Effector memory CD4-positive, alpha-beta T cell (primary cell): ENCODE measurements at regions not wholly inside any gene's neighbourhood (a gene's known extent, or its start where the extent isn't known, plus 50 kb on each side); places are given as distances from the start of the nearest gene placed in this dataset.

Experiments
- DNase-seq, 3 donors: peaks; one replicate each; pipeline ENCODE4 v3.0.0-alpha.2; 2020
- H3K27ac ChIP-seq: 2 replicates; pipeline ENCODE4 v1.7.0; 2013; ENCODE audit warnings: mild to moderate bottlenecking, low read length, moderate library complexity; ENCODE audit not compliant: insufficient read depth, poor library complexity, severe bottlenecking
- H3K27me3 ChIP-seq: replicated peaks from 2 replicates; pipeline ENCODE4 v1.7.0; 2013; ENCODE audit warnings: mild to moderate bottlenecking, low read length; ENCODE audit not compliant: insufficient read depth, control insufficient read depth, poor library complexity, severe bottlenecking
- H3K36me3 ChIP-seq: 2 replicates; pipeline ENCODE4 v1.7.0; 2013; ENCODE audit warnings: mild to moderate bottlenecking, low read length, moderate library complexity; ENCODE audit not compliant: control insufficient read depth, insufficient read depth
- H3K4me1 ChIP-seq: 2 replicates; pipeline ENCODE4 v1.7.0; 2013; ENCODE audit warnings: low read length, mild to moderate bottlenecking; ENCODE audit not compliant: control insufficient read depth, insufficient read depth, poor library complexity, severe bottlenecking
- H3K4me3 ChIP-seq: 2 replicates; pipeline ENCODE4 v1.7.0; 2013; ENCODE audit warnings: low read length, low read depth, mild to moderate bottlenecking; ENCODE audit not compliant: insufficient read depth, poor library complexity, severe bottlenecking
- H3K9me3 ChIP-seq: 2 replicates; pipeline ENCODE4 v1.7.0; 2013; ENCODE audit warnings: mild to moderate bottlenecking, low read length, moderate library complexity; ENCODE audit not compliant: control insufficient read depth

DNA sequence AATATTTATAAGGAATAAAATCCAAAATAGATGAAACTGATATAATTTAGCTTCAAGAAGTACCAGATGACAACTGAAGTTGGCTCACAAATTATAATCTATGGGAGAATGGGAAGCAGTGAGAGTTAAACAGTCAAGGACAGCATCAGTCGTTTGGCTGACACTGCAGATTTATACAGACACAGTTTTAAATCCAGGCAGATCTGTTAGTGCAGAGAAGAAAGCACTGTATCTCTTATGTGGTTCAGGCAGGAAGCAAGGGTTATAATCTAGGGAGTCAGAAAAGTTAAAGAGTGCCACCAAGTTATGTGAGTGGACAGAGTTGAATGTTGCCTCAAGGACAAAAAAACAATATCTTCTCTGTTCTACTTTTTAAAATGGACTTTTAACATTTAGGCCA, 880.2 kb downstream of the TSN start:
- H3K27ac ChIP-seq, result no peak overlapping the region
- no peaks in the 10 kb centered on the region for H3K9me3 ChIP-seq
- no peaks in the 10 kb centered on the region for H3K27me3 ChIP-seq
- H3K36me3 ChIP-seq, result no peaks in the 10 kb centered on the region
- DNase-seq, result no peak
- no peaks in the 10 kb centered on the region for H3K4me1 ChIP-seq
- no peak overlapping the region for H3K4me3 ChIP-seq

GRCh38 chr2:122636097-122636496, 880.6 kb downstream of the TSN start:
- no peak for DNase-seq
- Histone ChIP-seq H3K9me3 (no peaks in the 10 kb centered on the region), H3K36me3 (no peaks in the 10 kb centered on the region), H3K27me3 (no peaks in the 10 kb centered on the region), H3K27ac (no peak overlapping the region), H3K4me3 (no peak overlapping the region), H3K4me1 (no peaks in the 10 kb centered on the region)

GRCh38 chr2:122639176-122639575, 883.7 kb downstream of the TSN start:
- no peaks in the 10 kb centered on the region for H3K9me3 ChIP-seq
- H3K4me3 ChIP-seq, result no peak overlapping the region
- H3K27me3 ChIP-seq, result no peaks in the 10 kb centered on the region
- no peaks in the 10 kb centered on the region for H3K36me3 ChIP-seq
- H3K27ac ChIP-seq, result no peak overlapping the region
- no peak for DNase-seq
- H3K4me1 ChIP-seq, result no peaks in the 10 kb centered on the region

GRCh38 chr2:122639711-122640110, 884.3 kb downstream of the TSN start:
- no peak overlapping the region for H3K4me3 ChIP-seq
- H3K4me1 ChIP-seq, result no peaks in the 10 kb centered on the region
- no peak overlapping the region for H3K27ac ChIP-seq
- H3K27me3 ChIP-seq, result no peaks in the 10 kb centered on the region
- no peaks in the 10 kb centered on the region for H3K9me3 ChIP-seq
- no peak for DNase-seq
- no peaks in the 10 kb centered on the region for H3K36me3 ChIP-seq

GRCh38 chr2:122643725-122644329, 888.4 kb downstream of the TSN start:
- H3K27me3 ChIP-seq, result no peaks in the 10 kb centered on the region
- no peak for DNase-seq
- H3K9me3 ChIP-seq, result no peaks in the 10 kb centered on the region
- no peaks in the 10 kb centered on the region for H3K36me3 ChIP-seq
- H3K4me1 ChIP-seq, result no peaks in the 10 kb centered on the region
- no peak overlapping the region for H3K27ac ChIP-seq
- H3K4me3 ChIP-seq, result no peak overlapping the region

DNA sequence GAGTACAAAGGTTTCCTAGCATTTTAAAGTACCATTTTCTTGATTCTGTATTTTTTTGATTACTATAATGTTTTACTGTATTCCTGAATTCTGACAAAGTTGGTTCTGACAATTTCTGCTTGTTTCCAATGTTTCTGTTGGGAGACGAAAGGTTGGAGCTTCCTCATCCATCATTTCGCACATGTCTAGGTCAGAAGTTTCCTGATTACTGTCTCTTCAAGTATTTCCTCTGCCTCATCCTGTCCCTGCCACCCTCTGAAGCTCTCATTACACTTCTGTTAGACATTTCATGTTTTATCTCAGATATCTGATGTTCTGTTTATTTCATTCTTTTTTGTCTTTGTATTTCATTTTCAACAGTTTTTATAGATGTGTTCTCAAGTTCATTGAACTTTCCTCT, 895.8 kb downstream of the TSN start:
- Histone ChIP-seq H3K4me1 (no peaks in the 10 kb centered on the region), H3K27me3 (no peaks in the 10 kb centered on the region), H3K36me3 (no peaks in the 10 kb centered on the region)

DNA sequence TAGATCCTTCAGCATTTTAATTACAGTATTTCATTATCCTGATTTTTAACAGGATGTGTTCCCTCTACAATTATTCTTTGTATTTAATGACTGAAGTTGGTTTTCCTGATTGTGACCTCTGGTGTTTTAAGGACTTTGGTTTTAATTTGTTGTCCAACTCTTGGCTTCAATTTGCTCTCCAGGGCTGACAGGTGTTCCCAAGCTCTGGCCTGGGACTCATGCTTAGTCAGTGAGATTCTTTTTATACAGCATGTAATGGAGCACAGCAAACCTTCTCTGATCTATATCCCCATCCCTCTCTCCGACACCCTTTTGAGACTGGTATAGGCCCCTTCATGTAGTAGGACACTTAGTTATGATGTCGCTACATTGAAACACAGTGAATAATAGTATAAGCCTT, 896.3 kb downstream of the TSN start:
- Histone ChIP-seq H3K27me3 (no peaks in the 10 kb centered on the region), H3K4me1 (no peaks in the 10 kb centered on the region), H3K9me3 (no peaks in the 10 kb centered on the region), H3K27ac (no peak overlapping the region), H3K4me3 (no peak overlapping the region), H3K36me3 (no peaks in the 10 kb centered on the region)
- DNase-seq, result no peak

More for the DNA sequence above, 895.8 kb downstream of the TSN start:
- no peak for DNase-seq
- Histone ChIP-seq H3K27ac (no peak overlapping the region), H3K4me3 (no peak overlapping the region), H3K9me3 (no peaks in the 10 kb centered on the region)

DNA sequence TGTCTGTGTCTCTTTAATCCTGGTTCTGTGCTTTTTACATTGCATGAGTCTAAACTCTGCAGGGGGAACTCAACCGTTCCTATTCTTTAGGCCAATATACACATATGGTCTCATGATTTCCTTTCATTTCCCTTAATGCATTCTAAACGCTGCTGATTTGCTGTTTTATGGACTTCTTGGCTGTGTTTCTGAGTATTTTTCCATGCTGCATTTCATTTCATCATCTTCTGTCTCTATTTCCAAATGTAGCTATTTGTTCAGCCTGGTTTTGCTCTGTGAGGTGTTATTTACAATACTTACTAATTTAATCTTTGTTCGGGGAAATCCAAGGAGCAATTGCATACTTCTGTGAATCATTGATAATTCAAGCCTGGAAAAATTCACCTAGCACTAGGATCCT, 897.2 kb downstream of the TSN start:
- no peak for DNase-seq
- H3K27me3 ChIP-seq, result no peaks in the 10 kb centered on the region
- no peaks in the 10 kb centered on the region for H3K4me1 ChIP-seq
- no peaks in the 10 kb centered on the region for H3K36me3 ChIP-seq
- no peaks in the 10 kb centered on the region for H3K9me3 ChIP-seq
- H3K27ac ChIP-seq, result no peak overlapping the region
- H3K4me3 ChIP-seq, result no peak overlapping the region

- Histone ChIP-seq H3K36me3 (no peaks in the 10 kb centered on the region), H3K27me3 (no peaks in the 10 kb centered on the region), H3K4me3 (no peak overlapping the region), H3K27ac (no peak overlapping the region), H3K9me3 (no peaks in the 10 kb centered on the region), H3K4me1 (no peaks in the 10 kb centered on the region)
- DNase-seq, result no peak
Measured at GRCh38 chr2:122656403-122656802, 901.0 kb downstream of the TSN start.

GRCh38 chr2:122660786-122661634, 905.6 kb downstream of the TSN start:
- Histone ChIP-seq H3K27me3 (no peaks in the 10 kb centered on the region), H3K4me1 (no peaks in the 10 kb centered on the region), H3K9me3 (no peaks in the 10 kb centered on the region), H3K36me3 (no peaks in the 10 kb centered on the region), H3K4me3 (no peak overlapping the region), H3K27ac (no peak overlapping the region)
- no peak for DNase-seq
